Amniotic epithelial cell (primary cell): ENCODE measurements at regions not wholly inside any gene's neighbourhood (a gene's known extent, or its start where the extent isn't known, plus 50 kb on each side); places are given as distances from the start of the nearest gene placed in this dataset.

ENCODE experiments used
- DNase-seq: peaks from one replicate; pipeline ENCODE4 v3.0.0-alpha.2; 2010; ENCODE audit warnings: low read depth

GRCh38 chr2:100627330-100628300, 64.8 kb downstream of the PDCL3 start:
- no peak for DNase-seq

- DNase-seq: no peak
Measured at GRCh38 chr2:100628506-100628905, 65.7 kb downstream of the PDCL3 start.

GRCh38 chr2:100629309-100629708, 66.5 kb downstream of the PDCL3 start:
- DNase-seq: no peak

DNA sequence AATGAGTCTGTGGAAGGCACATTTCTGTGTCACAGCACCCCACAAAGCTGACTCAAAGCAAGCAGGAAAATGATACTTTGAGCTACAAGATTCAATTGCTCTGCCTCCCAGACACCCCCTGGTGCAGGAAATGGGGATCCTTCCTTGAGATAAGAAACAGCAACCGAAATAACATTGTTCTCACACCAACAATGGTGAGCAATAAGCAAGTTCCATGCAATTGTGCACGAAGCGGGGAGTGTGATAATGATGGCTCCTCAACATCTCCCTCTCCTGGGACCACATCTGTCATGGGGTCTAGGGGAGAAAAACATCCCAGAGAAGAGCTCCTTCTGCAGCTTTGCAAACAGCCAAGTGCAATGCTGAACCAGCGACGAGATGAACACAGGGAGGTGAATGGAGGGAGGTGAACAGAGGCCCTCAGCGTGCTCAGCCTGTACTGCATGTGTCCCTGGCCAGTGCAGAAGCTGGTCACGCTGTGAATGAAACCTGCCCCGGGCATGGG, 67.7 kb downstream of the PDCL3 start:
- DNase-seq: no peak

DNA sequence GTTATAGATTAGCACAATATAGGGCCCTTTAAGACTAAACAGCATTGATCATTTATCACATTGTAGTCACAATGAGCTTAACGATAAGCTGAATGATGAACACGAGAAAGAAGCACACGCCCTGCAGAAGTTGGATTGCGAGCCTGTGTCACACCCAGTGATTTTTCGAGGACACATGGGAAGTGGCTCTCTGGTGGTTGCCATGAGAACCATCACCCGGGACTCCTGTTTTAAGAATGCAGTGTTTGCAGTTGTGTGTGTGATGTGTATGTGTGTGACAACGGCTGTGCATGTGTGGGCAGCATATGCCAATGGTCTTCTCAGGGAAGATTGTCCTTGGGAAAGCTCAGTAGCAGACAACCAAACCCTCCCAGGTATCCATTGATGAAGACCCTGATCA, 69.2 kb downstream of the PDCL3 start:
- DNase-seq: no peak

DNA sequence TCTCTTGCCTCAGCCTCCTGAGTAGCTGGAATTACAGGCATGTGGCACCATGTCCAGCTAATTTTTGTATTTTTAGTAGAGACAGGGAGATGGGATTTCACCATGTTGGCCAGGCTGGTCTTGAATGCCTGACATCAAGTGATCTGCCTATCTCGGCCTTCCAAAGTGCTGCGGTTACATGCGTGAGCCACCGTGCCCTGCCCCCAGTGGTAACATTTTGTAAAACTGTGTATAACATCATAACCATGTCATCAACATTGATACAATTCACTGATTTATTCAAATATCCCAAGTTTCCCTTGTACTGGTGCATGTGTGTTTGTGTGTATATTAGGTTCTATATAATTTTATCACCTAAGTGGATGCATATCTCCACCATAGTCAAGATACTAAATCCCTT, 70.0 kb downstream of the PDCL3 start:
- DNase-seq: no peak

DNA sequence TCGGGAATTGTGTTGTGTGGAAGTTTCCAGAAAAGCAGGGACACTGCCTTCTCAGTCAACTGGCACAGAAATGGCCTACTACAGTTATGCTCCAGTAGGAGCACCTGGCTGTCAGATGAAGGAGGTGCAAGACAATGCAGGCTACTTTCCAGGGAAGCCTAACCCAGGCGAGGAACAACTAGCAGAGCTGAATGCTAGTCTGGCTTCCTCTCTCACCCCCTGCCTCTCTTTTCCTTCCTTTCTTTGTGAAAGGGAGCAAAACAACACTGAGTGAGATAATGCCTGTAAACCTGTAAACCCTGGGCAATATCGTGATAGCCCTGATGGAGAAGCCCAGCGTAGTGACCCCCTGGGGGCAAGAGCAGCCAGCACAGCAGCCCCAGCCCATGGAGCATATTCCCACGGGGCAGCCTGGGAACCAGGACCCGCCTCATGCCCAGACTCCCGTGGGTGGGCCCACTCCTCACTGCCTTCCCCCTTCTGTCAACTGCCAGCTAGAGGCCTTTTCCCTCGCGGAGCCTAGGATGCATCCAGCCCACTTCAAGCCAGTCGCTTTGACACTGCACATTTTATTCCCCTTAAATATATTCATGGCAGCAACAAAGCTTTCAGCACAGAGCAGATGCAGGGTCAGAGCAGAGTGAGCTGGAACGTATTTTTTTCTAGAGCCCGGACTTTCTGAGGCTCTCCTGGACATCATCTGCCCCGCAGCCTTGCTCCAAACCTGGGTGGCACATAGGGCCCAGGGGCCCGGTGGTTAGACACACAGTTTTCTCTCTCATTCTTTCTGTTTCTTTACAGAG, 77.0 kb downstream of the PDCL3 start:
- DNase-seq: no peak

DNA sequence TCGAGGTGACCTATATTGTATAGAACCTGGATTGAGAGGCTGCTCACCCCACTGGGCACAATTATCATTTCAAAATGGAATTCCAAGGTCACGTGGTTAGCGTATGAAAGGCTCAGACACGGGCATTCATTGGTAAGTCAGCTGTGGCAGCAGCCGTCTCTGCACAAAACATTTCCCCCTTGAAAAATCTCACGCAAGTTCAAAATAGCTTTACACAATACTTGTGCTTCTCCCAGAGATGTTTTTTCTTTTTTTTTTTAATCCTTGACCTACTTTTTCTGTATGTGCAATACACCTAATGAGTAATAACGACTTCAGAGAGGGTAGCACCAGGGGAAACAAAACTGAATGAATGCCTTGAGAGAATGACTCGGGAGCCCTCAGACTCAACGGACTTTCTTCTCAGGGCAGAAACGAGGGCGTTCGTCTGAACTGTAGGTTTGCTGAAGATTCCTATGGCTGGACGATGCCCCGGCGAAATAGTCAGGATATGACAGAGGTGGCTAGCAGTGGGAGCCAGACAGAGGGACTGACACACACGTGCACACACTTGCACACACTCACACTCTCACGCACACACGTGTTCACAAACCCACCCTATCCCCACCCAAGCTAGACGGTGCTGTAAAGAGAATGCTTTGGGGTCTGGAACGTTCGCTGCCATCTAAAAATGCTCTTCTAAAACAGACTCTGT, 77.8 kb downstream of the PDCL3 start:
- DNase-seq: peak; percentile 70

DNA sequence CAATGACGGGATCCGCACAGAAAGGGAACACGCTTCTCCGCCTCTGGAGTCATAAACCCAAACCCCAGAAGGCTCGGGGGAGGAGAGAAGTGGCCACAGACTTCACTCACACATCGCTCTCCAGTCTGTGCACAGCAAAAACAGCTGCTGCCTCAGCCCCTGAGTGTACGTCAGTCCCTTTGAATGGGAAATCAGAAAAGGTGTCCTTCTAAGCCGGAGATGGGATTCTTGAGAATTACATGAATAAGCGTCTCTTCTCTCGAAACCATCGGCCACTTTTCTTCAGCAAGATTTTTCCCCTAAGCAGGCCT, 78.3 kb downstream of the PDCL3 start:
- DNase-seq: no peak

DNA sequence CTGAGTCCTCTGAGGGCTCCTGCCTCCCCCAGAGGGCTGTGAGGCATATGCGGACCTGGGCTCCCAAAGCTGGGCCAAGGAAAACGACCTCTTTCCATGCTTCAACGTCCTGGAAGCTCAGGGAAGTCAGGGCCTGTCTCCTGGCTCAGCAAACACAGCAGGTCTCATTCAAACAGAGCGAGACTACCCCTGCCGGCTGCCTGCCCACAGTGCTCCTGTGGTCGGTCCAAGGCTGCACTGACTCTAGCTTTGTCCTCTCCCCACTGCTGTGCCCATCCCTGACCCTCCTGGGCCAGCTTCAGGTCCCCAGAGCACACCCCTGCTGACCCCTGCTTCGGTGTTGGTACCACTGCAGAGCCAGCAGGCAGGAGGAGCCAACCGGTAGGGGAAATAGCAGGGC, 79.6 kb downstream of the PDCL3 start:
- DNase-seq: no peak

GRCh38 chr2:100643467-100643866, 80.7 kb downstream of the PDCL3 start:
- DNase-seq: no peak

GRCh38 chr2:100643906-100644501, 81.2 kb downstream of the PDCL3 start:
- DNase-seq: no peak

GRCh38 chr2:100645695-100646429, 83.1 kb downstream of the PDCL3 start:
- DNase-seq: no peak

- DNase-seq: no peak
Measured at GRCh38 chr2:100647709-100648108, 84.9 kb downstream of the PDCL3 start.

- no peak for DNase-seq
Measured at GRCh38 chr2:100650151-100650550, 87.4 kb downstream of the PDCL3 start.

GRCh38 chr2:100653449-100654035, 90.7 kb downstream of the PDCL3 start:
- no peak for DNase-seq

GRCh38 chr2:100654611-100655010, 91.8 kb downstream of the PDCL3 start:
- DNase-seq: no peak

DNA sequence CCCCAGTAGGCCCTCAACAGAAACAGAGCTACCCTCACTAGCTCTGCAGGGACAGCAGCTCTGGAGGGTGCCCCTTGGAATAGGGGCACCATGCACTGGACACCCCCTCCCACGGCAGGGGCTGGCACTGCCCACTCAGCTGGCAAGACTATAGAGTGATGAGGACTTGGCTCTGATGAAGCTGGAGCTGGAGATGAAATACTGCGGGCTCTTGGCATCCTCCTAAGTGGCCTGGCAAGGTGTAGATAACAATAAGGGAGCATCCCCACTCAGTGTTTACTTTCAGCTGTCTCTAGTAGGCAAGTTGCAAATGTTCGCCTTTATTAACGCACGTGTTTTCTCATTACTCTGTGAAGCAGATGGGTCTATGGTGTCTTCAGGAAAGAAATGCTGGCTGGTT, 92.7 kb downstream of the PDCL3 start:
- DNase-seq: no peak

DNA sequence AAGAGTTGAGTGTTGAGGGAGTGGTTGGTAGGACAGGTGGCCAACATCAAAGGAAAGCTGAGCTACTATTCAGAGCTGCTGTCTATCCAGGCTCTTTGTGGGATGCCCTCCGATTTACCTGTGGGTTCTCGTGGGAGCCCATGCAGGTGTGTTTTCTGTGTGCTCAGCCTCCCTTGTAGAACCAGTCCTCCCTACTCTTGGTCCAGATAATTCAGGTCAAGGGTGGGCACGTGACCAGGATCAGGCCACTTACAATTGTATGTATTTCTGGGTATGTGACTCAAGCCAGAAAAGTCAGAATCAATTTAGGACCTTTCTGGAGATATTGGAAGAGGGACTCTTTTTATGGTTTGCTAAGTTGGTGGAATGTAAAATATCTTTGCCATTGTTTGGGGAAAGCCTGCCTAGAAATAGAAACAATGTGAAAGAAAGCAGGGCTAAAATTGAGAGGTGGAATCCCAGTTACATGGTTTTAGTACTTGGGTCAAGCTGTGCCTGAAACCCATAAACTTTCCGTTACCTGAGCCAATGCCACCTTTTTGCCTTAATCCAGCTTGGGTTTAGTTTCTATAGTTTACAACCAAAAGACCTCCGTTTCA, 93.2 kb downstream of the PDCL3 start:
- no peak for DNase-seq

GRCh38 chr2:100658017-100658416, 95.2 kb downstream of the PDCL3 start:
- DNase-seq: no peak
